ENCODE measurements at regions not wholly inside any gene's neighbourhood (a gene's known extent, or its start where the extent isn't known, plus 50 kb on each side); places are given as distances from the start of the nearest gene placed in this dataset.

DNA sequence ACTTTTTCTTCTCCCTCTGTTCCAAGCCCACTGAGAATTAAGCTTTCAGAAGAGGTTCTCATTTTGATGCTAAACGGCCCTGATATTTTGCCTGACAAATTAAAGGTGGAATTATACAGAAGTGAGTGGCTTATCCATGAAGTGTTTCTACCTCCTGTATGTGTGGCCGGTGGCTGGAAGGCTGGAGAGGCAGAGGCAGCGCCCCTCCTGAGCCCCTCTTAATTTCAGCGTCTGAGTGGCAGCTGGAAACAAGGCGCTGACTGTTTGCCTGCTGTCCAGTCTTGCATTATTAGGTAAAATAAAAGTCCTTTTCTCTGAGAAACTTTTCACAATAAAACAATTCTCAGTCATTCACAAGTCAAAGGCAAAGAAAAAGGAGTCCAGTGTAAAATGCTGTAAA is 685.7 kb downstream of the MCTP2 start:
- Histone ChIP-seq H3K36me3 (no peaks in the 10 kb centered on the region), H3K4me1 (no peaks in the 10 kb centered on the region), H3K27me3 (no peaks in the 10 kb centered on the region), H3K4me3 (ENCODE audit: low read depth, low read length) (no peak overlapping the region), H3K9me3 (no peaks in the 10 kb centered on the region)
- no peak for DNase-seq
- TF ChIP-seq, protein P1, sequence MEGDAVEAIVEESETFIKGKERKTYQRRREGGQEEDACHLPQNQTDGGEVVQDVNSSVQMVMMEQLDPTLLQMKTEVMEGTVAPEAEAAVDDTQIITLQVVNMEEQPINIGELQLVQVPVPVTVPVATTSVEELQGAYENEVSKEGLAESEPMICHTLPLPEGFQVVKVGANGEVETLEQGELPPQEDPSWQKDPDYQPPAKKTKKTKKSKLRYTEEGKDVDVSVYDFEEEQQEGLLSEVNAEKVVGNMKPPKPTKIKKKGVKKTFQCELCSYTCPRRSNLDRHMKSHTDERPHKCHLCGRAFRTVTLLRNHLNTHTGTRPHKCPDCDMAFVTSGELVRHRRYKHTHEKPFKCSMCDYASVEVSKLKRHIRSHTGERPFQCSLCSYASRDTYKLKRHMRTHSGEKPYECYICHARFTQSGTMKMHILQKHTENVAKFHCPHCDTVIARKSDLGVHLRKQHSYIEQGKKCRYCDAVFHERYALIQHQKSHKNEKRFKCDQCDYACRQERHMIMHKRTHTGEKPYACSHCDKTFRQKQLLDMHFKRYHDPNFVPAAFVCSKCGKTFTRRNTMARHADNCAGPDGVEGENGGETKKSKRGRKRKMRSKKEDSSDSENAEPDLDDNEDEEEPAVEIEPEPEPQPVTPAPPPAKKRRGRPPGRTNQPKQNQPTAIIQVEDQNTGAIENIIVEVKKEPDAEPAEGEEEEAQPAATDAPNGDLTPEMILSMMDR (IDR thresholded peaks at IDR 0.05; ENCODE audit: low read depth, low read length), result no peak

DNA sequence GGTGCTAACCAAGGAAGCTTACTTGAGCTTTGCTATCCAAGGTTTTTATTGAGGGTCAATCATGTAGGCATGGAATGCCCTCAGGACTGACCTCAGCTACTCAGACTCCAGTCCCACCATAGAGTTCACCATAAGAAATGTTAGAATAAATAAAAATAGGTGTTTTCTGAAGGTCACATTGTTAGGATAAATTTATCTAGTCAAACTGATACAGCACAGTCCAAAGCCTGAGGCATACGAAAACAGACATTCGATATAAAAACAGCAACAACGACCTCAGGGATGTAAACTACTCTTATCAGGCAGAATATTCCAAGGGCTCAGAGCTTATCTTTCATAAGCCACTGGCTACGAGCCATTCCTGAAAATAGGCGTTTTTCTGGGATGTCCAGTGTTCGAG is 690.6 kb downstream of the MCTP2 start:
- H3K27me3 ChIP-seq, result no peaks in the 10 kb centered on the region
- H3K9me3 ChIP-seq, result no peaks in the 10 kb centered on the region
- H3K36me3 ChIP-seq, result no peaks in the 10 kb centered on the region
- no peak overlapping the region for H3K4me3 ChIP-seq (ENCODE audit: low read depth, low read length)
- TF ChIP-seq, protein P1 (IDR thresholded peaks at IDR 0.05; ENCODE audit: low read depth, low read length), result no peak
- no peak for DNase-seq
- no peaks in the 10 kb centered on the region for H3K4me1 ChIP-seq

DNA sequence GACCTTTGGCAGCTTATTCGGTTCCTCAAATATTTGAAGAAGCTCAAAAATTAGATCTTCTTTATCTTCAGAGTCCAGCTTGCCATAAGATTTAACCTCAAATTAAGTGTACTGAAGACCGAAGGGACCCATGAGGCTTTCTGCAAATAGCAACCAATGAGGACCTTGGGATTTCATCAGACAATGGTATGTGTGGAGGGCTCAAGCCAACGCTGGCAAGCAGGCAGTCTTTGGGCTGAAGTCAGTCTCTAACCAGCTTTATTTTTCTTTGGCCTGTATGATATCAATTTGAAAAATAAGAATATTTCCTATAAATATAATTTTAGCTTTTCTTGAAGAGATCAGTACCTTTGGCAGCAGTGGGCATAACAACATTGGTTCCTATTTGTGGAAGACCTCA is 692.7 kb downstream of the MCTP2 start:
- TF ChIP-seq, protein P1 (IDR thresholded peaks at IDR 0.05; ENCODE audit: low read depth, low read length), result no peak
- Histone ChIP-seq H3K4me1 (no peaks in the 10 kb centered on the region), H3K4me3 (ENCODE audit: low read depth, low read length) (no peak overlapping the region), H3K27me3 (no peaks in the 10 kb centered on the region), H3K36me3 (no peaks in the 10 kb centered on the region), H3K9me3 (no peaks in the 10 kb centered on the region)
- DNase-seq, result no peak

DNA sequence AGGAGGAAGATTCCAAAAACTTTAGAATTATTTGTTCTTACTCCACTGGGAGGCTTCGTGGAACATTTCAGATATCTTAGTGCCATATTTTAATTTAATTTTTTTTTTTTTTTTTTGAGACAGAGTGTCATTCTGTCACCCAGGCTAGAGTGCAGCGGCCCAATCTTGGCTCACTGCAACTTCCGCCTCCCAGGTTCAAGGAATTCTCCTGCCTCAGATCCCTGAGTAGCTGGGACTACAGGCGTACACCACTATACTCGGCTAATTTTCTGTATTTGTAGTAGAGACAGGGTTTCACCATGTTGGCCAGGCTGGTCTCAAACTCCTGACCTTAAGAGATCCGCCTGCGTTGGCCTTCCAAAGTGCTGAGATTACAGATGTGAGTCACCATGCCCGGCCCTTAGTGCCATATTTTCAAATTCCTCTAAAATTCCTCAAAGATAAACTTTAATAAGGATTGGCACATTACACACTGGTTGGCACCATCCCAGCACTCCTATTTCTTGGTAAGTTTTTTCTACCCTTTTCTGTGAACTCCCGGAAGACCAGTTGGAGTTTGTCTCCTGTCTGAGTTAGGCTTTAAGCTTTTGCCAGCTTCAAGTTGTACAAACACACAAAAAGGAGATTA is 693.7 kb downstream of the MCTP2 start:
- TF ChIP-seq, protein P1 (IDR thresholded peaks at IDR 0.05; ENCODE audit: low read depth, low read length), result no peak
- H3K36me3 ChIP-seq, result no peaks in the 10 kb centered on the region

DNA sequence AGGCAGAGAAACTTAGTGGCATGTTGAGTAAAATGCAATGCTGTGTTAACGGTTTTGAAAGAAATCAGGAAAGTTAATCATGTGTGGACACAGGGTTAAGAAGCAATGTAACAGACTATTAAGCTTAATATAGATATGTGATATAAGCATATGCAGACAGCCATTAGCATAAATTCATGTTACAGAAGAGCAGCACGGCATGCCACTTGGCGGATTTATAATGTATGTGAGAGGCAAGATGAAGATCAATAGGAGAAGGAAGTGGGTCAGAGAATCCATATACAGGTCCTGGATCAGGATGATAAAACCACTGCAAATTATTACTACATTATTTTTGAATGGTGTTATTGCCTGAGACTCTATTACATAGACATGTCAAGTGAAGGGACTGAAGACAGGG is 694.3 kb downstream of the MCTP2 start:
- Histone ChIP-seq H3K4me3 (ENCODE audit: low read depth, low read length) (no peak overlapping the region), H3K36me3 (no peaks in the 10 kb centered on the region), H3K9me3 (no peaks in the 10 kb centered on the region), H3K27me3 (no peaks in the 10 kb centered on the region), H3K4me1 (no peaks in the 10 kb centered on the region)
- TF ChIP-seq, protein P1 (IDR thresholded peaks at IDR 0.05; ENCODE audit: low read depth, low read length), result no peak
- no peak for DNase-seq

More for the DNA sequence above, 693.7 kb downstream of the MCTP2 start:
- DNase-seq, result no peak
- Histone ChIP-seq H3K4me1 (no peaks in the 10 kb centered on the region), H3K27me3 (no peaks in the 10 kb centered on the region), H3K9me3 (no peaks in the 10 kb centered on the region), H3K4me3 (ENCODE audit: low read depth, low read length) (no peak overlapping the region)

DNA sequence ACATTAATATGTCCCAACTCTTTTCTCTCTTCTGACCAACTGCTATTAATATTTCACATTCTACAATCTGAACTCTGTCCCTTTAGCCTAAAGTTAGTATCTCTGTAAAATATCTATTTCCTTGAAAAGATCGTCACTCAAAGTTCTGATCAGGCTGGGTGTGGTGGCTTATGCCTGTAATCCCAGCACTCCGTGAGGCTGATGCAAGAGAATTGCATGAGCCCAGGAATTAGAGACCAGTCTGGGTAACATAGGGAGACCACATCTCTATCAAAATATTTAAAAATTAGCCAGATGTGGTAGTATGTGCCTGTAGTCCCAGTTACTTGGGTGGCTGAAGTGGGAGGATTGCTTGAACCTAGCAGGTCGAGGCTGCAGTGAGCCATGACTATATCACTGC is 695.6 kb downstream of the MCTP2 start:
- no peak for DNase-seq
- H3K4me1 ChIP-seq, result no peaks in the 10 kb centered on the region

More for the DNA sequence above, 695.6 kb downstream of the MCTP2 start:
- TF ChIP-seq, protein P1 (IDR thresholded peaks at IDR 0.05; ENCODE audit: low read depth, low read length), result no peak
- Histone ChIP-seq H3K27me3 (no peaks in the 10 kb centered on the region), H3K9me3 (no peaks in the 10 kb centered on the region), H3K36me3 (no peaks in the 10 kb centered on the region), H3K4me3 (ENCODE audit: low read depth, low read length) (no peak overlapping the region)
